Activated T-cell treated with anti-CD3 and anti-CD28 coated beads, Interleukin-2, amount 50 U/mL, for 1 hour (primary cell): ENCODE measurements at regions not wholly inside any gene's neighbourhood (a gene's known extent, or its start where the extent isn't known, plus 50 kb on each side); places are given as distances from the start of the nearest gene placed in this dataset.

Experiments used
- DNase-seq: peaks from one replicate; pipeline ENCODE4 v3.0.0-alpha.2; 2020

GRCh38 chr2:217717646-217718045 lies 285.1 kb downstream of the TNS1 start:
- DNase-seq, result no peak

- no peak for DNase-seq
Observed at GRCh38 chr2:217715484-217715883, 287.3 kb downstream of the TNS1 start.

DNA sequence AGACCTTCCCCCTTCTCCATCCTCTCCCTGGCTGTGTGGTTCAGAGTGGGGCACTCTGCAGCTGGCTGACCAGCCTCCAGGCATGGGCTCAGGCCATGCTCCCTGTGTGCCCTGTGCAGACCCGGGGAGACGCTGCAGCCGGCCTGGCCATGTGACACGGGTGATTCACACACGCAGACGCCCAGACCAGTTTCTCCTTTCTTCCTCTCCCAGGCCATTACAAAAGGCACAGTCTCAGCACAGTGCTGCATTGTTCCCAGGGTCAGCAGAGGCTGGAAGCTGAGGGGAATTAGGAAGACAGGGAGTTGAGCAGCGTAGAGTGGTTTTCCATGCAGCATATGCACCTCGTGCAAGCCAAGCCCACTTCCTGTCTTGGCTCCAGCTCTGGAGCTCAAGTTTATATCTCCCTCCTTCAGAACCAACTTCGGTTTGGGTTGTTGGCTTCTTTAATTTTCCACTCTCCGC lies 288.5 kb downstream of the TNS1 start:
- DNase-seq, result no peak

GRCh38 chr2:217713395-217714286 lies 289.2 kb downstream of the TNS1 start:
- DNase-seq, result peak; percentile 76

- no peak for DNase-seq
Observed at GRCh38 chr2:217712431-217712830, 290.4 kb downstream of the TNS1 start.

GRCh38 chr2:217711188-217711587 lies 291.6 kb downstream of the TNS1 start:
- DNase-seq, result no peak

- DNase-seq, result no peak
Observed at GRCh38 chr2:217710211-217710765, 292.5 kb downstream of the TNS1 start.

GRCh38 chr2:217709478-217710210 lies 293.2 kb downstream of the TNS1 start:
- no peak for DNase-seq

- no peak for DNase-seq
Observed at GRCh38 chr2:217707131-217707611, 295.6 kb downstream of the TNS1 start.

GRCh38 chr2:217706513-217706912 lies 296.3 kb downstream of the TNS1 start:
- no peak for DNase-seq

GRCh38 chr2:217706095-217706494 lies 296.7 kb downstream of the TNS1 start:
- no peak for DNase-seq

DNA sequence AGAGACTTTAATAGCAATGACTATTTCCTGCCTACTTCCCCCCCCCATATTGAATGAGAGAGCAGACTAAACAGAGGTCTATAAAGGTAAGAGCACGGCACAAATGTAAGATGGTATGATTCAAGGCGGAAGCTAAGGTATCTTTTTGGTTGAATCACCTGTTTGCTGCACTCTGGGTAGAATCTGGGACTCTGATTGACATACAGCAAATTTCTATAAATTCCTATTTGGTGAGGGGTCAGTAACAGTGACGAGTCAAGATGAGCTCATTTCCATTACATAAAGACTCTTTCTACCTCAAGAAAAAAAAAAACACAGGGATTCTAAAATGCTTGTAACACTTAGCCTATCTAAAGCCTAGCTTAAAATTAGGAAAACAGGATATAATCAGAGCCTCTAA lies 297.3 kb downstream of the TNS1 start:
- no peak for DNase-seq

GRCh38 chr2:217703999-217704398 lies 298.8 kb downstream of the TNS1 start:
- DNase-seq, result no peak

DNA sequence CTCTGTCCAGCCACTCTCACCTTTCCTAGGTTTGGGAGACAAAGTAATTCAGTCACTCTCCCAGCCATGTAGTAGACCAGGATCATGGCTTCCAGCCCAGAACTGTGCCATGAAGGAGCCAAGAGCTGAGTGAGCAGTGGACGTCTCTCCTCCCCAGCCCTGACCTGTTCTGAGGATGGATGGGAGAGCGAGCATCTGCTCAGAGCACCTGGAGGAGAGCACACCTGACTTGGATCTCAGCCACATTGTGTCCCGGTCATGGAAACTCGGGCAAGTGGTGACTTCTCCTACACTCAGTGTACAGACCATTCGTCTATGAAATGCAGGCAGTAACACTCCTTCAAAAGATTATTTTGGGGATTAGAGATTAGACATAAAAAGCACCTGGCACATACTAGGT lies 299.7 kb downstream of the TNS1 start:
- no peak for DNase-seq

DNA sequence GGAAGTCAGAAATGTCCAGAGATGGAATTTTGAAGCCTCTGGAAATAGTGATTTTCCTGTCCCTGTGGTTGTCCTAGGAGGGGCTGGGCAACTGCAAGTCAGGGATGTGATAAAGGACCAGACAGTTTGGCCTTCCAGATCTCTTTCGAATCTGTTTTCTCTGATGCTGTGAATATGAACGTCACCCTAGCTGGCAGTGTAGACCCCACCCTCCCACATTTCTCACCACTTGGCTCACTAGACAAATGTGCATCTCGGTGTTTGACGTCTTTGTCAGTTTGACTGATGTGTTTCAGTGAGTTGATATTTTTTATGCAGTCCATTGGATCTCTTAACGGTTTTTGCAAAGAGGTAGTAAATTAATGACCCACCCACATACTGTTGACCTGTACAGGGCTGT lies 301.2 kb downstream of the TNS1 start:
- DNase-seq, result no peak

DNA sequence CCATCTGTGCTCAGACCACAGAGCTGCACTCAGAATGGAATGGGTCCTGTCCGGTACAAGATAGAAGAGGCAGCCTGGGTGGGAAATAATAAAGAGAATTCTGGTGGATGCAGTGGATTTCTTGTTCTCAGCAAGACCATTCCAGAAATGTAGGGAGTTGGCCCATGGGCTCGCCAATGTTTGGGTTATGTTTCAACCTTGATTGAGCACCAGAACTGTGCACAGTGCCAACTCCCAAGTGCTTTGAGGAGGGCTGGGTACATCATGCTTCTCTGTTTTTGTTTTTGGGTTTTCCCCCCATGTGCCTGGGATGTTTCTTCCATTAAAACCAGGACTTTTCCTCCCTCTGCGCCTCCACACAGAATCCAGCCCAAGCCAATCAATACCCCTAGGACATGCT lies 304.1 kb downstream of the TNS1 start:
- no peak for DNase-seq

- no peak for DNase-seq
Observed at GRCh38 chr2:217695033-217695520, 307.7 kb downstream of the TNS1 start.

DNA sequence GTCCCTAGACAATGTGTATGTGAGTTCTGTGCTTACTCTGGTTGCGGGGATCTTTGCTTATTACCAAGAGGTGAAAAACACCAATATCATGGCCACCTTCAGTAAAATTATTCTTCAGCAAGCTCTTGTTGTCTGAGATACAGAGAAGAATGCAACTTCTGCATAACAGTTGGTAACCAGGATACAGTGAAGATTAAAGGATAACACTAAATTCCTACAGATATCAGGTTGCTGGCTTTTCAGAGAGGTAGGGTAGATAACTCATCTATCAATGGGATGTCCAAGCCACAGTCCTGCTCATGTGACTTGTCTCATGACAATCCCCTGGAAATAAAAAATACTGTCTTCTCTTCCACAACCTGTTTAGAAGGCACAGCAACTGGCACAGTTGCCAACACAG lies 308.5 kb downstream of the TNS1 start:
- no peak for DNase-seq

GRCh38 chr2:217693363-217693762 lies 309.4 kb downstream of the TNS1 start:
- DNase-seq, result no peak

DNA sequence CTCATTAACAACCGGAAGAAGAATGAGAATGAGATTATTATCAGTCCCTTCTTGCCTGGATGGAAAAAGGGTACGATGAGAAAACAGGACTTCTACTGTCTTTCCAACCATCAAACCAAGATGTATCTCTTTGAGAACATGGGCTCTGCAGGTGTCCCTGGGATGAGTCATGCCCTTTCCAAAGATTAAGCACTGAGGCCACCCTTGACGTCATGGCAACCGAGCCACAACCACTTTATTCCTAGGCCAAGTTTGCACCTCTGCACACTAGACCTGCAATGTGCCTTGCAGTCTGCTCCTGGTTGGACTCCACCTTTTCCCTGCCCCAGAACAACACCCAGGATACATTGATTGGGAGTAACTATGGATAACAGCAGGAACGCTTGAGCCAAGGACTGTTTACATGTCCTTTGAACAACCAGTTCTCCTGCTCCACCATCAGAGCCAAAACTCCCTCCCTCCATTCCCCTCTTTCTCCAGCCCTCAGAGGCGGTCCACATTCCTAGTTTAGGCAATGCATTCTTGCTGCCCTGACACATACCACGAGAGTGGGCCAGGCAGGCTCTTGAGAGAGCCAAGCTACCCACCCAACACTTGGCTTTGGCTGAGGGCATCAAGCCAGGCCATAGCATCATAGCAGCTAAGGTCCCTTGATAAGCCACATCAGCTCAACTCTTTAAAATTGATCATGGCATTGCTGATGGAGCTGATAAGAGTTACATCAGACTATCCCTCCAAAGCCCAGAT lies 310.7 kb downstream of the TNS1 start:
- no peak for DNase-seq

- DNase-seq, result no peak
Observed at GRCh38 chr2:217691516-217691915, 311.3 kb downstream of the TNS1 start.

- DNase-seq, result no peak
Observed at GRCh38 chr2:217689053-217689452, 313.7 kb downstream of the TNS1 start.

DNA sequence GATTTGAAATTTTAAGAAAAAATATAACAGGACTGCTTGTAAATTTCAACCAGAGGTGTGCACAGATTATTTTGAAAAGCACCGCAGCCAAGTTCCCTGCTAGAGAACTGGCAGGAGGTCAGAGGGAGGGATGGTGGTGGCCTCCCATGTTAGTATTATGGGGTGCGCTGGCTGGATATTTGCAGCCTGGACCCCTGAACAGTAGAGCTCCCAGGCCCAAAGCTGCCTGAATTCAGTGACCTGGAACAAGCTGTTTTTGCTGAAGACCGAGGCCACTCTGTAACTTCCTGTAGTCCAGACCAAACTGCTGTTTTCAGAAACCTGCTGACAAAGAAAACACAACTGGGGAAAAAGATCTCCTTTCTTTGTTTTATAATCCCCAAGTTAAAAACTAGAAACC lies 314.3 kb downstream of the TNS1 start:
- no peak for DNase-seq
